ENCODE measurements at regions not wholly inside any gene's neighbourhood (a gene's known extent, or its start where the extent isn't known, plus 50 kb on each side); places are given as distances from the start of the nearest gene placed in this dataset.

DNA sequence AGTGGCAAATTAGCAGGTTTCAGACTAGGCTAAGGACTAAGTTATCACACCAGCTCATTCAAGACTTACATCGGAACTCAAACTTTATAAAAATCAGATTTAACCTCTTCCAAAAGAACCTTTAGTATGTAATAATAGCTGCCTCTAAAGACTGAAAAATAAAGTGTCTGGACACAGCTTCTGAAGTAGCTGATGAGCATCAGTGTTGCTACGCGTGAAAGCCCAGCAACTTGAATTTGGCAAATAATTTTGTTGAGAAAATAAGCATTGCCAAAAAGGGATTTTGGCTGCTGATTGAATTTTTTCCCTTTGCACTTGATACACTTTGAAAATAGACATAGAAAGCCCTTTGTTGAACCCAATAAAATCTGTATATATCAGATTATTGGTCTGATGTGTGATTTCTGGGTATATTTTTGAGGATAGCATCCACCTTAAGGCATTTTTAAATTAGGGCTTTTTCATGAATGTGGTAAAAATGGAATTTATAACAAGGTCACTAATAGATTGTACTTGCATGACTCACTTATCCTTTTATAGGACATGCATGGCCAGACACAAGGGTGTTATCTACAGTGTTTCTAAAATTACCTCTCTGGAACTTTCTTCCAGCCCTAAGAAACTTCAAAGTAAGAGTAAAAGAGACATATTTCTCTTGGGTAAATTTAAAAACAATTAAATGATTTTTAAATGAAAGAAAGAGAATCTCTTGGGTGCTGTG, 350.4 kb downstream of the TENT5A start:
- TF ChIP-seq, protein P1, sequence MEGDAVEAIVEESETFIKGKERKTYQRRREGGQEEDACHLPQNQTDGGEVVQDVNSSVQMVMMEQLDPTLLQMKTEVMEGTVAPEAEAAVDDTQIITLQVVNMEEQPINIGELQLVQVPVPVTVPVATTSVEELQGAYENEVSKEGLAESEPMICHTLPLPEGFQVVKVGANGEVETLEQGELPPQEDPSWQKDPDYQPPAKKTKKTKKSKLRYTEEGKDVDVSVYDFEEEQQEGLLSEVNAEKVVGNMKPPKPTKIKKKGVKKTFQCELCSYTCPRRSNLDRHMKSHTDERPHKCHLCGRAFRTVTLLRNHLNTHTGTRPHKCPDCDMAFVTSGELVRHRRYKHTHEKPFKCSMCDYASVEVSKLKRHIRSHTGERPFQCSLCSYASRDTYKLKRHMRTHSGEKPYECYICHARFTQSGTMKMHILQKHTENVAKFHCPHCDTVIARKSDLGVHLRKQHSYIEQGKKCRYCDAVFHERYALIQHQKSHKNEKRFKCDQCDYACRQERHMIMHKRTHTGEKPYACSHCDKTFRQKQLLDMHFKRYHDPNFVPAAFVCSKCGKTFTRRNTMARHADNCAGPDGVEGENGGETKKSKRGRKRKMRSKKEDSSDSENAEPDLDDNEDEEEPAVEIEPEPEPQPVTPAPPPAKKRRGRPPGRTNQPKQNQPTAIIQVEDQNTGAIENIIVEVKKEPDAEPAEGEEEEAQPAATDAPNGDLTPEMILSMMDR (IDR thresholded peaks at IDR 0.05) = no peak
- TF ChIP-seq POLR2A (IDR thresholded peaks at IDR 0.05) = no peak
- H3K4me3 ChIP-seq = no peak overlapping the region
- no peak for ATAC-seq
- H3K9me3 ChIP-seq = no peaks in the 10 kb centered on the region
- no peaks in the 10 kb centered on the region for H3K27me3 ChIP-seq
- H3K36me3 ChIP-seq = no peaks in the 10 kb centered on the region
- 76% methylated on average over 3 of the region's 3 CpGs for WGBS (ENCODE audit: insufficient coverage, low coverage, low lambda C conversion rate, missing lambda C conversion rate)
- intact Hi-C loops (cut with DNase I) = no loop called here
- no peak overlapping the region for H3K27ac ChIP-seq
- H3K4me1 ChIP-seq = no peaks in the 10 kb centered on the region
- DNase-seq = no peak

DNA sequence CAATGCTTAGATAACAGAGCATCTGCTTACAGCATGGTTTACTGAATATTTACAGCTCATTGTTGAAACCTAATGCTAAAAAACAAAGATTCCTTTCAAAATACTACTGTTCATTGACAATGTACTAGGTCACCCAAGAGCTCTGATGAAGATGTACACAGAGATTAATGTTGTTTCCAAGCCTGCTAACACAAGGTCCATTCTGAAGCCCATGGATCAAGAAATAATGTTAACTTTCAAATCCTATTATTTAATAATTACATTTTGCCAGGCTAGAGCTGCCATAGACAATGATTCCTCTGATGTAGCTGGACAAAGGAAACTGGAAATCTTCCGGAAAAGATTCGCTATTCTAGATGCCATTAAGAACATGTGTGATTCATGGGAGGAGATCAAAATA, 355.6 kb downstream of the TENT5A start:
- H3K4me3 ChIP-seq = no peak overlapping the region

GRCh38 chr6:81387163-81387562, 365.3 kb downstream of the TENT5A start:
- no peak overlapping the region for H3K4me3 ChIP-seq
- intact Hi-C loops (cut with DNase I) = no loop called here
- no peak overlapping the region for H3K27ac ChIP-seq
- TF ChIP-seq, protein P1 (IDR thresholded peaks at IDR 0.05) = no peak
- TF ChIP-seq POLR2A (IDR thresholded peaks at IDR 0.05) = no peak
- peaks cover 0 to 5% (median 0%) of the 10 kb centered on the region in 4 donors for H3K4me1 ChIP-seq
- H3K36me3 ChIP-seq = no peaks in the 10 kb centered on the region
- ATAC-seq (peak in 1 of 4 donors; percentile 24), DNase-seq (no peak)
- H3K27me3 ChIP-seq = no peaks in the 10 kb centered on the region
- H3K9me3 ChIP-seq = no peaks in the 10 kb centered on the region
- WGBS (ENCODE audit: insufficient coverage, low coverage, low lambda C conversion rate, missing lambda C conversion rate) = 7% methylated on average over 1 of the region's 1 CpG

More for the DNA sequence above, 355.6 kb downstream of the TENT5A start:
- Histone ChIP-seq H3K4me1 (no peaks in the 10 kb centered on the region), H3K9me3 (peaks cover 0 to 2% (median 0%) of the 10 kb centered on the region in 4 donors), H3K36me3 (no peaks in the 10 kb centered on the region), H3K27me3 (no peaks in the 10 kb centered on the region), H3K27ac (no peak overlapping the region)
- 87% methylated on average over 2 of the region's 2 CpGs for WGBS (ENCODE audit: insufficient coverage, low coverage, low lambda C conversion rate, missing lambda C conversion rate)
- no peak for ATAC-seq
- intact Hi-C loops (cut with DNase I) = no loop called here
- no peak for TF ChIP-seq POLR2A (IDR thresholded peaks at IDR 0.05)
- TF ChIP-seq, protein P1 (IDR thresholded peaks at IDR 0.05) = no peak
- no peak for DNase-seq

DNA sequence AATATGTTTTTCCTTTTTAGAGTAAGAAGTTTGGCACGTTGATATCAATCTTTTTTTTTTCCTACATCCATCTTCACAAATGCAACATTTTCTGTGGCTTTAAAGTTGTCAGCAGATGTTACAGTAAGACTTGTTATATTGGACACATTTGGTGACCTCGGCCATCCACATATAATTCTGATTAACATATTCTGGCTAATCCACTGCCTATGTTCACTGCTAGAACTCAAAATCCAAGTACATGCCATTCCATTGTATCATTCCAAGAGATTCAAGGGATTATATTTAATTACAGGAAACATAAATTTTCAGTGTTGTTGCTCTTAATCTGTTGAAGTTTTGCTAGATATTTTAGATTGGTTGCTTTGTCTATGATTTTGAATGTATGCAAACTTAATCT, 367.6 kb downstream of the TENT5A start:
- WGBS (ENCODE audit: insufficient coverage, low coverage, low lambda C conversion rate, missing lambda C conversion rate) = 78% methylated on average over 2 of the region's 2 CpGs

More for the DNA sequence above, 367.6 kb downstream of the TENT5A start:
- DNase-seq (no peak), ATAC-seq (no peak)
- Histone ChIP-seq H3K36me3 (no peaks in the 10 kb centered on the region), H3K27me3 (no peaks in the 10 kb centered on the region), H3K27ac (no peak overlapping the region), H3K4me1 (peaks cover 0 to 11% (median 3%) of the 10 kb centered on the region in 4 donors), H3K4me3 (no peak overlapping the region), H3K9me3 (no peaks in the 10 kb centered on the region)
- intact Hi-C loops (cut with DNase I) = no loop called here
- no peak for TF ChIP-seq POLR2A (IDR thresholded peaks at IDR 0.05)
- TF ChIP-seq, protein P1 (IDR thresholded peaks at IDR 0.05) = no peak
